H1 (cell line): ENCODE measurements at regions not wholly inside any gene's neighbourhood (a gene's known extent, or its start where the extent isn't known, plus 50 kb on each side); places are given as distances from the start of the nearest gene placed in this dataset.

ENCODE experiments used
- CTCF ChIA-PET: fragments of 300-600 bp; sonication (Branson Sonifier 250); formaldehyde crosslinking; loops from one replicate; lab custom pipeline; 2021; ENCODE audit not compliant: partially characterized antibody; lab: Charles Lee
- POLR2A ChIA-PET: fragments of 300-600 bp; sonication (Branson Sonifier 250); formaldehyde crosslinking; loops from one replicate; lab custom pipeline; 2021; ENCODE audit warnings: inconsistent platforms; ENCODE audit not compliant: partially characterized antibody; lab: Charles Lee
- DNase-seq, 2 experiments: peaks; one replicate each; pipeline versions ENCODE4 v3.0.0 to v3.0.0-alpha.2; 2010 to 2022; ENCODE audit warnings: low spot score in 2 of 2, low read depth in 1 of 2, mixed read lengths in 1 of 2
- FAIRE-seq: peaks from 2 replicates; lab custom pipeline; 2011; peaks lifted over from hg19 to GRCh38; lab: Jason Lieb, UNC
- H2AFZ ChIP-seq: 2 replicates; pipeline ENCODE4 v1.8.1; 2012; ENCODE audit warnings: low read length, inconsistent platforms
- H2AK5ac ChIP-seq: 2 replicates; pipeline ENCODE4 v1.6.1; 2013; ENCODE audit warnings: low read depth, low read length
- H2BK120ac ChIP-seq: replicated peaks from 2 replicates; pipeline ENCODE3; 2013; ENCODE audit warnings: low read depth, low read length, inconsistent platforms
- H2BK12ac ChIP-seq: 2 replicates; pipeline ENCODE4 v1.6.1; 2013; ENCODE audit warnings: low read depth, low read length
- H2BK15ac ChIP-seq: 2 replicates; pipeline ENCODE4 v1.6.1; 2013; ENCODE audit warnings: low read length
- H2BK20ac ChIP-seq: 2 replicates; pipeline ENCODE4 v1.6.1; 2013; ENCODE audit warnings: low read length
- H2BK5ac ChIP-seq: 2 replicates; pipeline ENCODE4 v1.6.1; 2013; ENCODE audit warnings: low read depth, low read length
- H3K14ac ChIP-seq: 2 replicates; pipeline ENCODE4 v1.6.1; 2013; ENCODE audit warnings: inconsistent platforms; ENCODE audit not compliant: insufficient read length
- H3K18ac ChIP-seq: 2 replicates; pipeline ENCODE4 v1.6.1; 2013; ENCODE audit warnings: low read length; ENCODE audit errors: extremely low read depth
- H3K23ac ChIP-seq: 2 replicates; pipeline ENCODE4 v1.6.1; 2013; ENCODE audit warnings: inconsistent platforms; ENCODE audit not compliant: insufficient read length
- H3K23me2 ChIP-seq: 2 replicates; pipeline ENCODE4 v1.6.1; 2013; ENCODE audit warnings: low read depth, low read length
- H3K27ac ChIP-seq: 2 replicates; pipeline ENCODE4 v1.6.1; 2011; ENCODE audit warnings: low read depth, low read length, inconsistent platforms
- H3K27me3 ChIP-seq, 4 experiments: replicated peaks in 1 of 4; 1 replicate in 1 of 4; 2 replicates in 3 of 4; pipeline versions ENCODE4 v1.6.1 to v1.8.1; 2011 to 2013; ENCODE audit warnings: low read length in 3 of 4, mild to moderate bottlenecking in 3 of 4, inconsistent platforms in 2 of 4, mixed read lengths in 2 of 4, moderate library complexity in 1 of 4; ENCODE audit not compliant: control insufficient read depth in 3 of 4, insufficient read depth in 3 of 4; ENCODE audit errors: extremely low read depth in 1 of 4
- H3K36me3 ChIP-seq, 4 experiments: 2 replicates each; pipeline versions ENCODE4 v1.6.1 to v1.8.1; 2011 to 2013; ENCODE audit warnings: mild to moderate bottlenecking in 4 of 4, low read length in 3 of 4, moderate library complexity in 2 of 4, control low read depth in 1 of 4, inconsistent platforms in 1 of 4; ENCODE audit not compliant: insufficient read depth in 4 of 4, control insufficient read depth in 2 of 4
- H3K4ac ChIP-seq: replicated peaks from 2 replicates; pipeline ENCODE3; 2013; ENCODE audit warnings: low read length, low read depth, mixed read lengths, inconsistent platforms; ENCODE audit not compliant: insufficient read length
- H3K4me1 ChIP-seq, 4 experiments: replicated peaks in 1 of 4; 1 replicate in 1 of 4; 2 replicates in 3 of 4; pipeline versions ENCODE4 v1.6.1 to v1.8.1; 2011 to 2013; ENCODE audit warnings: low read length in 3 of 4, inconsistent platforms in 2 of 4, mixed read lengths in 1 of 4; ENCODE audit not compliant: insufficient read depth in 4 of 4, control insufficient read depth in 3 of 4
- H3K4me2 ChIP-seq, 2 experiments: 2 replicates each; pipeline versions ENCODE4 v1.6.1 to v1.8.1; 2011 to 2013; ENCODE audit warnings: low read depth in 2 of 2, low read length in 2 of 2, control low read depth in 1 of 2, inconsistent platforms in 1 of 2, mild to moderate bottlenecking in 1 of 2; ENCODE audit not compliant: insufficient read depth in 1 of 2
- H3K4me3 ChIP-seq, 4 experiments: fragments of 200-600, 300-600 bp in 1 of 4; sonication (generic), shearing (Covaris generic), sonication (Bioruptor Twin) in 1 of 4; 2 replicates each; pipeline versions ENCODE4 v1.5.1 to v1.8.1; 2011 to 2016; ENCODE audit warnings: low read length in 4 of 4, low read depth in 3 of 4, control low read depth in 2 of 4, inconsistent platforms in 2 of 4, mild to moderate bottlenecking in 2 of 4, mixed read lengths in 1 of 4, moderate library complexity in 1 of 4; ENCODE audit not compliant: insufficient read depth in 2 of 4; ENCODE audit errors: extremely low read depth in 1 of 4
- H3K56ac ChIP-seq: replicated peaks from 2 replicates; pipeline ENCODE3; 2013; ENCODE audit warnings: low read depth, mild to moderate bottlenecking, mixed read lengths, low read length, inconsistent platforms; ENCODE audit not compliant: insufficient read length
- H3K79me1 ChIP-seq: 2 replicates; pipeline ENCODE4 v1.6.1; 2013; ENCODE audit warnings: low read depth, low read length, control low read depth
- H3K79me2 ChIP-seq, 2 experiments: 2 replicates each; pipeline versions ENCODE4 v1.6.1 to v1.8.1; 2012 to 2013; ENCODE audit warnings: low read length in 2 of 2, mild to moderate bottlenecking in 2 of 2, inconsistent platforms in 1 of 2; ENCODE audit not compliant: insufficient read depth in 2 of 2, control insufficient read depth in 1 of 2
- H3K9ac ChIP-seq, 4 experiments: replicated peaks in 1 of 4; 1 replicate in 1 of 4; 2 replicates in 3 of 4; pipeline versions ENCODE4 v1.6.1 to v1.8.1; 2011 to 2013; ENCODE audit warnings: low read depth in 3 of 4, low read length in 3 of 4, control low read depth in 2 of 4, mild to moderate bottlenecking in 2 of 4, moderate library complexity in 2 of 4, inconsistent platforms in 1 of 4; ENCODE audit errors: extremely low read depth in 1 of 4
- H3K9me3 ChIP-seq, 2 experiments: 2 replicates each; pipeline versions ENCODE4 v1.6.1 to v1.8.1; 2012 to 2013; ENCODE audit warnings: mild to moderate bottlenecking in 2 of 2, moderate library complexity in 2 of 2, control low read depth in 1 of 2, inconsistent platforms in 1 of 2, low read depth in 1 of 2, low read length in 1 of 2, mixed read lengths in 1 of 2; ENCODE audit not compliant: insufficient read depth in 2 of 2
- H4K20me1 ChIP-seq, 2 experiments: replicated peaks in 1 of 2; 2 replicates each; pipeline versions ENCODE3 to v1.8.1; 2011 to 2013; ENCODE audit warnings: inconsistent platforms in 2 of 2, low read length in 2 of 2, mild to moderate bottlenecking in 1 of 2; ENCODE audit not compliant: insufficient read depth in 2 of 2, control insufficient read depth in 1 of 2
- H4K5ac ChIP-seq: 2 replicates; pipeline ENCODE4 v1.6.1; 2013; ENCODE audit warnings: low read length, low read depth, mixed read lengths, inconsistent platforms; ENCODE audit not compliant: insufficient read length
- H4K8ac ChIP-seq: 2 replicates; pipeline ENCODE4 v1.8.0; 2013; ENCODE audit warnings: mild to moderate bottlenecking, moderate library complexity, low read length, inconsistent platforms; ENCODE audit not compliant: insufficient read depth; ENCODE audit errors: extremely low read depth
- H4K91ac ChIP-seq: replicated peaks from 2 replicates; pipeline ENCODE3; 2013; ENCODE audit warnings: low read length, mixed read lengths, inconsistent platforms; ENCODE audit not compliant: insufficient read length
- KDM5A ChIP-seq: fragments of 200-600 bp; IDR thresholded peaks from 2 replicates; pipeline ENCODE4 v1.7.1; 2012; ENCODE audit warnings: mild to moderate bottlenecking, low read length, inconsistent platforms, mixed read lengths
- TAF1 ChIP-seq: IDR thresholded peaks from 2 replicates; pipeline ENCODE4 v1.6.1; 2011; ENCODE audit warnings: mild to moderate bottlenecking, low read depth, low read length
- WGBS, 2 experiments: shearing (Covaris generic) in 1 of 2; methylation state at CpG; one replicate each; pipeline versions ENCODE4 v1.1.6 to v1.1.7; 2013 to 2015; ENCODE audit warnings: low lambda C conversion rate in 2 of 2, mixed read lengths in 2 of 2, inconsistent platforms in 1 of 2, low coverage in 1 of 2, missing lambda C conversion rate in 1 of 2; ENCODE audit not compliant: insufficient replicate concordance in 2 of 2, insufficient coverage in 1 of 2, insufficient read length in 1 of 2; ENCODE audit errors: extremely low coverage in 1 of 2, missing lambda C conversion rate in 1 of 2; 5-methylcytosine and 5-hydroxymethylcytosine counted together

- H2BK120ac ChIP-seq, result no peak overlapping the region
- H2BK20ac ChIP-seq, result no peak overlapping the region
- no peak overlapping the region for H2AFZ ChIP-seq
- no peak overlapping the region for H4K8ac ChIP-seq
- no peaks in the 10 kb centered on the region for H3K9me3 ChIP-seq
- no peak overlapping the region for H3K56ac ChIP-seq
- no peak overlapping the region for H3K27ac ChIP-seq
- H3K23ac ChIP-seq, result no peak overlapping the region
- H2BK12ac ChIP-seq, result no peak overlapping the region
- no peak overlapping the region for H2BK15ac ChIP-seq
- FAIRE-seq (no peak), DNase-seq (no peak)
- H2BK5ac ChIP-seq, result no peak overlapping the region
- no peak overlapping the region for H3K4ac ChIP-seq
- no peak overlapping the region for H3K14ac ChIP-seq
- no peak overlapping the region for H4K5ac ChIP-seq
- no peak overlapping the region for H3K4me3 ChIP-seq
- no peak overlapping the region for H3K18ac ChIP-seq
- no peaks in the 10 kb centered on the region for H3K36me3 ChIP-seq
- H3K4me2 ChIP-seq, result no peak overlapping the region
- POLR2A ChIA-PET, result no interaction called here
- H3K79me1 ChIP-seq, result no peaks in the 10 kb centered on the region
- no peak overlapping the region for H3K9ac ChIP-seq
- H3K27me3 ChIP-seq, result no peaks in the 10 kb centered on the region
- no peaks in the 10 kb centered on the region for H4K20me1 ChIP-seq
- no peaks in the 10 kb centered on the region for H3K4me1 ChIP-seq
- no peak overlapping the region for H2AK5ac ChIP-seq
- no peak overlapping the region for H4K91ac ChIP-seq
- H3K79me2 ChIP-seq, result no peaks in the 10 kb centered on the region
- no peak for TF ChIP-seq KDM5A
- no peak for TF ChIP-seq TAF1
- 83% methylated on average over 2 of the region's 2 CpGs; no CpG with 5 or more reads in 1 of the 2 experiments for WGBS, 2 experiments
- CTCF ChIA-PET, result no interaction called here
- H3K23me2 ChIP-seq, result no peaks in the 10 kb centered on the region
These were observed 248.6 kb downstream of the EPHA4 start for GRCh38 chr2:221323513-221323912.
